HG03354 (cell line): ENCODE measurements at regions not wholly inside any gene's neighbourhood (a gene's known extent, or its start where the extent isn't known, plus 50 kb on each side); places are given as distances from the start of the nearest gene placed in this dataset.

Source experiments
- ATAC-seq: cut with Tn5 transposase; IDR thresholded peaks from one replicate; pipeline ENCODE4 v1.9.1; 2021; ENCODE audit warnings: mild to moderate bottlenecking; ENCODE audit not compliant: unreplicated experiment, poor library complexity, severe bottlenecking

- no peak for ATAC-seq
Measured at GRCh38 chr7:46955531-46955930, 626.4 kb downstream of the TNS3 start.

- ATAC-seq, result no peak
Measured at GRCh38 chr7:46954181-46954580, 627.7 kb downstream of the TNS3 start.

- no peak for ATAC-seq
Measured at GRCh38 chr7:46953008-46953407, 628.9 kb downstream of the TNS3 start.

- no peak for ATAC-seq
Measured at GRCh38 chr7:46949270-46949931, 632.5 kb downstream of the TNS3 start.

GRCh38 chr7:46948716-46949115, 633.2 kb downstream of the TNS3 start:
- no peak for ATAC-seq

- ATAC-seq, result no peak
Measured at GRCh38 chr7:46945328-46945727, 636.6 kb downstream of the TNS3 start.

- no peak for ATAC-seq
Measured at GRCh38 chr7:46943996-46944395, 637.9 kb downstream of the TNS3 start.

GRCh38 chr7:46942574-46942973, 639.3 kb downstream of the TNS3 start:
- ATAC-seq, result no peak

GRCh38 chr7:46940178-46940577, 641.7 kb downstream of the TNS3 start:
- no peak for ATAC-seq

- no peak for ATAC-seq
Measured at GRCh38 chr7:46939558-46939957, 642.4 kb downstream of the TNS3 start.

GRCh38 chr7:46939089-46939488, 642.8 kb downstream of the TNS3 start:
- no peak for ATAC-seq

GRCh38 chr7:46937826-46938225, 644.1 kb downstream of the TNS3 start:
- no peak for ATAC-seq

- ATAC-seq, result no peak
Measured at GRCh38 chr7:46934198-46934825, 647.6 kb downstream of the TNS3 start.

GRCh38 chr7:46933596-46933995, 648.3 kb downstream of the TNS3 start:
- ATAC-seq, result no peak

GRCh38 chr7:46932676-46933424, 649.1 kb downstream of the TNS3 start:
- no peak for ATAC-seq

- ATAC-seq, result no peak
Measured at GRCh38 chr7:46932306-46932675, 649.6 kb downstream of the TNS3 start.

- ATAC-seq, result no peak
Measured at GRCh38 chr7:46930366-46930765, 651.5 kb downstream of the TNS3 start.

GRCh38 chr7:46929359-46929758, 652.6 kb downstream of the TNS3 start:
- no peak for ATAC-seq

GRCh38 chr7:46928719-46929118, 653.2 kb downstream of the TNS3 start:
- no peak for ATAC-seq

GRCh38 chr7:46927131-46927810, 654.6 kb downstream of the TNS3 start:
- no peak for ATAC-seq

GRCh38 chr7:46916581-46916980, 665.3 kb downstream of the TNS3 start:
- ATAC-seq, result no peak
